ENCODE measurements at regions not wholly inside any gene's neighbourhood (a gene's known extent, or its start where the extent isn't known, plus 50 kb on each side); places are given as distances from the start of the nearest gene placed in this dataset.

GRCh38 chr6:109295109-109295773 is 87.0 kb downstream of the CD164 start:
- no peak for TF ChIP-seq CTCF (IDR thresholded peaks at IDR 0.05; ENCODE audit: borderline replicate concordance, extremely low read depth, insufficient read depth)
- Histone ChIP-seq H3K9me3 (ENCODE audit: control insufficient read depth in 2 of 3, insufficient read depth in 1 of 3, low read length in 3 of 3) (no peaks in the 10 kb centered on the region), H3K27ac (ENCODE audit: low read depth in 2 of 2, low read length in 2 of 2) (no peak overlapping the region), H3K27me3 (ENCODE audit: control insufficient read depth, insufficient read depth, low read length) (no peaks in the 10 kb centered on the region), H3K4me3 (ENCODE audit: low read length in 3 of 3) (no peak overlapping the region), H3K9ac (ENCODE audit: low read length in 3 of 3) (no peak overlapping the region), H3K4me1 (ENCODE audit: control insufficient read depth in 2 of 3, insufficient read depth in 2 of 3, low read depth in 1 of 3, low read length in 3 of 3) (peaks cover 0 to 4% (median 0%) of the 10 kb centered on the region in 3 donors), H3K36me3 (ENCODE audit: control insufficient read depth in 2 of 3, insufficient read depth in 3 of 3, low read length in 3 of 3) (no peaks in the 10 kb centered on the region)
- no peak for DNase-seq
- intact Hi-C loops (cut with DNase I), result no loop called here
- no peak for FAIRE-seq

- Histone ChIP-seq H3K4me3 (ENCODE audit: low read length in 3 of 3) (no peak overlapping the region), H3K9me3 (ENCODE audit: control insufficient read depth in 2 of 3, insufficient read depth in 1 of 3, low read length in 3 of 3) (no peaks in the 10 kb centered on the region), H3K36me3 (ENCODE audit: control insufficient read depth in 2 of 3, insufficient read depth in 3 of 3, low read length in 3 of 3) (no peaks in the 10 kb centered on the region), H3K9ac (ENCODE audit: low read length in 3 of 3) (no peak overlapping the region), H3K27ac (ENCODE audit: low read depth in 2 of 2, low read length in 2 of 2) (no peak overlapping the region), H3K4me1 (ENCODE audit: control insufficient read depth in 2 of 3, insufficient read depth in 2 of 3, low read depth in 1 of 3, low read length in 3 of 3) (peaks cover 0 to 2% (median 0%) of the 10 kb centered on the region in 3 donors), H3K27me3 (ENCODE audit: control insufficient read depth, insufficient read depth, low read length) (no peaks in the 10 kb centered on the region)
- intact Hi-C loops (cut with DNase I), result no loop called here
- TF ChIP-seq CTCF (IDR thresholded peaks at IDR 0.05; ENCODE audit: borderline replicate concordance, extremely low read depth, insufficient read depth), result no peak
- DNase-seq (no peak), FAIRE-seq (no peak)
Observed at GRCh38 chr6:109292983-109293586, 89.2 kb downstream of the CD164 start.

GRCh38 chr6:109292420-109292819 is 89.8 kb downstream of the CD164 start:
- FAIRE-seq (no peak), DNase-seq (no peak)
- no peaks in the 10 kb centered on the region for H3K36me3 ChIP-seq (ENCODE audit: control insufficient read depth in 2 of 3, insufficient read depth in 3 of 3, low read length in 3 of 3)
- H3K27me3 ChIP-seq (ENCODE audit: control insufficient read depth, insufficient read depth, low read length), result no peaks in the 10 kb centered on the region
- intact Hi-C loops (cut with DNase I), result no loop called here
- no peak overlapping the region for H3K4me3 ChIP-seq (ENCODE audit: low read length in 3 of 3)
- no peak for TF ChIP-seq CTCF (IDR thresholded peaks at IDR 0.05; ENCODE audit: borderline replicate concordance, extremely low read depth, insufficient read depth)
- H3K4me1 ChIP-seq (ENCODE audit: control insufficient read depth in 2 of 3, insufficient read depth in 2 of 3, low read depth in 1 of 3, low read length in 3 of 3), result peaks cover 0 to 2% (median 0%) of the 10 kb centered on the region in 3 donors
- no peak overlapping the region for H3K27ac ChIP-seq (ENCODE audit: low read depth in 2 of 2, low read length in 2 of 2)
- no peaks in the 10 kb centered on the region for H3K9me3 ChIP-seq (ENCODE audit: control insufficient read depth in 2 of 3, insufficient read depth in 1 of 3, low read length in 3 of 3)
- H3K9ac ChIP-seq (ENCODE audit: low read length in 3 of 3), result no peak overlapping the region

Measured in kidney (tissue), 13 donors.